ENCODE measurements at regions not wholly inside any gene's neighbourhood (a gene's known extent, or its start where the extent isn't known, plus 50 kb on each side); places are given as distances from the start of the nearest gene placed in this dataset.

- Histone ChIP-seq H4K8ac (ENCODE audit: extremely low read depth, insufficient read depth, low read length) (no peak overlapping the region), H3K27me3 (replicated peaks in 1 of 4; ENCODE audit: control insufficient read depth in 3 of 4, extremely low read depth in 1 of 4, insufficient read depth in 3 of 4, low read length in 3 of 4) (no peaks in the 10 kb centered on the region), H3K14ac (ENCODE audit: insufficient read length) (no peak overlapping the region), H4K20me1 (replicated peaks in 1 of 2; ENCODE audit: control insufficient read depth in 1 of 2, insufficient read depth in 2 of 2, low read length in 2 of 2) (no peaks in the 10 kb centered on the region), H3K4ac (replicated peaks; ENCODE audit: insufficient read length, low read depth, low read length) (no peak overlapping the region), H4K5ac (ENCODE audit: insufficient read length, low read depth, low read length) (no peak overlapping the region), H3K4me1 (replicated peaks in 1 of 4; ENCODE audit: control insufficient read depth in 3 of 4, insufficient read depth in 4 of 4, low read length in 3 of 4) (no peaks in the 10 kb centered on the region), H3K18ac (ENCODE audit: extremely low read depth, low read length) (no peak overlapping the region), H3K27ac (ENCODE audit: low read depth, low read length) (no peak overlapping the region), H3K9ac (replicated peaks in 1 of 4; ENCODE audit: extremely low read depth in 1 of 4, low read depth in 3 of 4, low read length in 3 of 4) (no peak overlapping the region), H3K4me2 (ENCODE audit: insufficient read depth in 1 of 2, low read depth in 2 of 2, low read length in 2 of 2) (no peak overlapping the region), H2BK20ac (ENCODE audit: low read length) (no peak overlapping the region), H4K91ac (replicated peaks; ENCODE audit: insufficient read length, low read length) (no peak overlapping the region), H3K23ac (ENCODE audit: insufficient read length) (no peak overlapping the region), H3K56ac (replicated peaks; ENCODE audit: insufficient read length, low read depth, low read length) (no peak overlapping the region), H2BK12ac (ENCODE audit: low read depth, low read length) (no peak overlapping the region), H3K23me2 (ENCODE audit: low read depth, low read length) (no peaks in the 10 kb centered on the region), H3K79me1 (ENCODE audit: low read depth, low read length) (no peaks in the 10 kb centered on the region), H2BK120ac (replicated peaks; ENCODE audit: low read depth, low read length) (no peak overlapping the region), H3K36me3 (ENCODE audit: control insufficient read depth in 2 of 4, insufficient read depth in 4 of 4, low read length in 3 of 4) (no peaks in the 10 kb centered on the region), H3K9me3 (ENCODE audit: insufficient read depth in 2 of 2, low read depth in 1 of 2, low read length in 1 of 2) (no peaks in the 10 kb centered on the region), H2BK5ac (ENCODE audit: low read depth, low read length) (no peak overlapping the region), H3K79me2 (ENCODE audit: control insufficient read depth in 1 of 2, insufficient read depth in 2 of 2, low read length in 2 of 2) (no peaks in the 10 kb centered on the region), H2AK5ac (ENCODE audit: low read depth, low read length) (no peak overlapping the region), H2AFZ (ENCODE audit: low read length) (no peak overlapping the region), H3K4me3 (ENCODE audit: extremely low read depth in 1 of 4, insufficient read depth in 2 of 4, low read depth in 3 of 4, low read length in 4 of 4) (no peak overlapping the region), H2BK15ac (ENCODE audit: low read length) (no peak overlapping the region)
- ChIA-PET POLR2A (ENCODE audit: partially characterized antibody) (no interaction called here), CTCF (ENCODE audit: partially characterized antibody) (interaction anchor here (0.8 to 1.7 kb wide), 3 partner anchors 16 to 190 kb away, joined by 3 to 10 read pairs (median 3); no protein-coding TSS in a partner anchor)
- no peak for DNase-seq (ENCODE audit: low read depth in 1 of 2, low spot score in 2 of 2)
- WGBS, 2 experiments (ENCODE audit: extremely low coverage in 1 of 2, insufficient coverage in 1 of 2, insufficient read length in 1 of 2, insufficient replicate concordance in 2 of 2, low coverage in 1 of 2, low lambda C conversion rate in 2 of 2, missing lambda C conversion rate in 1 of 2): 92% methylated on average over 4 of the region's 4 CpGs; no CpG with 5 or more reads in 1 of the 2 experiments
- no peak for FAIRE-seq
- TF ChIP-seq POLR2AphosphoS5 (IDR thresholded peaks at IDR 0.05; ENCODE audit: low read depth, low read length) (no peak), ATF3 (IDR thresholded peaks at IDR 0.05; ENCODE audit: insufficient read depth, low read depth, low read length) (no peak), YY1 (IDR thresholded peaks at IDR 0.05; ENCODE audit: low read depth, low read length) (no peak), ASH2L (IDR thresholded peaks at IDR 0.05; ENCODE audit: low read length) (no peak), SP4 (IDR thresholded peaks at IDR 0.05; ENCODE audit: low read length) (no peak), MAFK (IDR thresholded peaks at IDR 0.05; ENCODE audit: low read depth, low read length) (no peak), HDAC6 (IDR thresholded peaks at IDR 0.05; ENCODE audit: low read depth, low read length) (no peak)
Measured at GRCh38 chr11:112470355-112470754, 209.7 kb upstream of the PLET1 start.

Data from H1 (cell line).